IMR-90 (cell line): ENCODE measurements at regions not wholly inside any gene's neighbourhood (a gene's known extent, or its start where the extent isn't known, plus 50 kb on each side); places are given as distances from the start of the nearest gene placed in this dataset.

Experiments
- ATAC-seq: fragments of 200-7000 bp; cut with Tn5 transposase; 2 replicates; pipeline ENCODE4 v1.9.1; 2020; ENCODE audit warnings: low read depth, mild to moderate bottlenecking, moderate library complexity
- BruUV-seq: library from RNA; stranded (reverse); fragments of 400-500 nt; replicated peaks from 2 replicates; lab custom pipeline; 2021; lab: Mats Ljungman, UMichigan
- CTCF ChIA-PET: fragments of 300-600 bp; formaldehyde crosslinking; extraction: SDS; loops from one replicate; lab custom pipeline; 2021; ENCODE audit warnings: antibody characterized with exemption; lab: Yijun Ruan, JAX
- POLR2A ChIA-PET: fragments of 300-600 bp; sonication (Branson Sonifier 250); formaldehyde crosslinking; loops from one replicate; lab custom pipeline; 2022; ENCODE audit warnings: antibody characterized with exemption; ENCODE audit not compliant: unreplicated experiment; lab: Charles Lee
- DNase-seq: peaks from one replicate; pipeline ENCODE4 v3.0.0; 2013
- H2AFZ ChIP-seq: replicated peaks from 2 replicates; pipeline ENCODE3; 2013; ENCODE audit warnings: low read length, mild to moderate bottlenecking; ENCODE audit not compliant: poor library complexity
- H2AK5ac ChIP-seq: 2 replicates; pipeline ENCODE4 v1.6.1; 2013; ENCODE audit warnings: low read depth, low read length, inconsistent platforms
- H2AK9ac ChIP-seq: replicated peaks from 2 replicates; pipeline ENCODE3; 2013; ENCODE audit warnings: mild to moderate bottlenecking, low read depth, low read length, moderate library complexity; ENCODE audit not compliant: poor library complexity
- H2BK120ac ChIP-seq: 2 replicates; pipeline ENCODE4 v1.6.1; 2013; ENCODE audit warnings: low read depth, low read length, inconsistent platforms
- H2BK15ac ChIP-seq: 3 replicates; pipeline ENCODE4 v1.6.1; 2013; ENCODE audit warnings: low read depth, low read length, inconsistent platforms
- H2BK20ac ChIP-seq: 2 replicates; pipeline ENCODE4 v1.6.1; 2013; ENCODE audit warnings: low read depth, mild to moderate bottlenecking, inconsistent platforms, low read length, moderate library complexity
- H2BK5ac ChIP-seq: 2 replicates; pipeline ENCODE4 v1.6.1; 2013; ENCODE audit warnings: mild to moderate bottlenecking, low read depth, low read length, inconsistent platforms; ENCODE audit not compliant: poor library complexity, severe bottlenecking
- H3K14ac ChIP-seq: replicated peaks from 2 replicates; pipeline ENCODE4 v1.6.1; 2013; ENCODE audit warnings: low read depth, low read length, inconsistent platforms
- H3K18ac ChIP-seq: 2 replicates; pipeline ENCODE4 v1.6.1; 2013; ENCODE audit warnings: low read depth, low read length, control low read depth
- H3K23ac ChIP-seq: 2 replicates; pipeline ENCODE4 v1.6.1; 2013; ENCODE audit warnings: low read depth, low read length, inconsistent platforms
- H3K27ac ChIP-seq: 2 replicates; pipeline ENCODE4 v1.5.1; 2013; ENCODE audit warnings: mild to moderate bottlenecking, control low read depth, low read length; ENCODE audit not compliant: insufficient read depth
- H3K27me3 ChIP-seq: 2 replicates; pipeline ENCODE4 v1.6.1; 2013; ENCODE audit warnings: low read length; ENCODE audit not compliant: control insufficient read depth, insufficient read depth
- H3K36me3 ChIP-seq: 2 replicates; pipeline ENCODE4 v1.6.1; 2013; ENCODE audit warnings: low read length, mixed read lengths; ENCODE audit not compliant: control insufficient read depth, insufficient read depth
- H3K4ac ChIP-seq: 2 replicates; pipeline ENCODE4 v1.6.1; 2013; ENCODE audit warnings: low read depth, low read length, inconsistent platforms
- H3K4me1 ChIP-seq: 2 replicates; pipeline ENCODE4 v1.6.1; 2013; ENCODE audit warnings: low read length, mixed read lengths; ENCODE audit not compliant: control insufficient read depth, insufficient read depth
- H3K4me2 ChIP-seq: 2 replicates; pipeline ENCODE4 v1.6.1; 2013; ENCODE audit warnings: low read depth, mild to moderate bottlenecking, control low read depth, low read length, moderate library complexity
- H3K4me3 ChIP-seq: 2 replicates; pipeline ENCODE4 v1.5.1; 2013; ENCODE audit warnings: low read depth, mild to moderate bottlenecking, control low read depth, low read length, moderate library complexity; ENCODE audit not compliant: insufficient read depth
- H3K56ac ChIP-seq: 2 replicates; pipeline ENCODE4 v1.6.1; 2013; ENCODE audit warnings: low read length, inconsistent platforms; ENCODE audit not compliant: insufficient read depth; ENCODE audit errors: extremely low read depth
- H3K79me1 ChIP-seq, 2 experiments: 2 replicates each; pipeline ENCODE4 v1.6.1; 2013; ENCODE audit warnings: low read length in 2 of 2, inconsistent platforms in 1 of 2, low read depth in 1 of 2
- H3K9ac ChIP-seq: 2 replicates; pipeline ENCODE4 v1.6.1; 2013; ENCODE audit warnings: low read depth, low read length, control low read depth
- H3K9me1 ChIP-seq: 2 replicates; pipeline ENCODE4 v1.6.1; 2013; ENCODE audit warnings: low read length, inconsistent platforms; ENCODE audit not compliant: insufficient read depth
- H3K9me3 ChIP-seq: 2 replicates; pipeline ENCODE4 v1.6.1; 2013; ENCODE audit warnings: low read length; ENCODE audit not compliant: control insufficient read depth, insufficient read depth
- H4K20me1 ChIP-seq: 2 replicates; pipeline ENCODE4 v1.6.1; 2013; ENCODE audit warnings: low read length, inconsistent platforms; ENCODE audit not compliant: insufficient read depth
- H4K5ac ChIP-seq: 2 replicates; pipeline ENCODE4 v1.6.1; 2013; ENCODE audit warnings: mild to moderate bottlenecking, low read depth, low read length, control low read depth
- H4K8ac ChIP-seq, 2 experiments: 2 replicates each; pipeline ENCODE4 v1.6.1; 2013; ENCODE audit warnings: low read depth in 2 of 2, low read length in 2 of 2, control low read depth in 1 of 2, inconsistent platforms in 1 of 2
- H4K91ac ChIP-seq: 2 replicates; pipeline ENCODE4 v1.6.1; 2013; ENCODE audit warnings: low read depth, low read length, inconsistent platforms; ENCODE audit not compliant: insufficient read depth
- BHLHE40 ChIP-seq: fragments of 150-350 bp; IDR thresholded peaks from 2 replicates; pipeline ENCODE4 v1.6.1; 2016; ENCODE audit warnings: mild to moderate bottlenecking, low read depth, low read length
- CEBPB ChIP-seq: IDR thresholded peaks from 2 replicates; pipeline ENCODE4 v1.6.1; 2012; ENCODE audit warnings: low read depth, low read length, improper control_type of control experiment
- CHD1 ChIP-seq: IDR thresholded peaks from 2 replicates; pipeline ENCODE4 v1.6.1; 2012; ENCODE audit warnings: low read depth, low read length, improper control_type of control experiment
- CTCF ChIP-seq: conservative IDR thresholded peaks from 2 replicates; pipeline ENCODE4 v1.5.1; 2012; ENCODE audit warnings: mild to moderate bottlenecking, low read depth, low read length, improper control_type of control experiment
- ELK1 ChIP-seq: fragments of 150-350 bp; IDR thresholded peaks from 2 replicates; pipeline ENCODE4 v1.6.1; 2016; ENCODE audit warnings: low read depth, mild to moderate bottlenecking, low read length, moderate library complexity, borderline replicate concordance
- FOS ChIP-seq: fragments of 150-350 bp; IDR thresholded peaks from 2 replicates; pipeline ENCODE4 v1.6.1; 2016; ENCODE audit warnings: low read depth, low read length
- MAFK ChIP-seq: IDR thresholded peaks from 2 replicates; pipeline ENCODE4 v1.6.1; 2012; ENCODE audit warnings: low read depth, low read length, improper control_type of control experiment
- MAZ ChIP-seq: IDR thresholded peaks from 2 replicates; pipeline ENCODE4 v1.6.1; 2012; ENCODE audit warnings: low read depth, mild to moderate bottlenecking, low read length, improper control_type of control experiment, moderate library complexity, borderline replicate concordance
- MXI1 ChIP-seq: IDR thresholded peaks from 2 replicates; pipeline ENCODE4 v1.6.1; 2012; ENCODE audit warnings: low read depth, mild to moderate bottlenecking, low read length, moderate library complexity, borderline replicate concordance
- NFE2L2 ChIP-seq: fragments of 150-350 bp; IDR thresholded peaks from 2 replicates; pipeline ENCODE4 v1.6.1; 2016; ENCODE audit warnings: low read depth, mild to moderate bottlenecking, low read length
- POLR2A ChIP-seq: IDR thresholded peaks from 2 replicates; pipeline ENCODE4 v1.6.1; 2012; ENCODE audit warnings: mild to moderate bottlenecking, low read depth, low read length
- RAD21 ChIP-seq: IDR thresholded peaks from 2 replicates; pipeline ENCODE4 v1.6.1; 2012; ENCODE audit warnings: low read length, improper control_type of control experiment
- RCOR1 ChIP-seq: IDR thresholded peaks from 2 replicates; pipeline ENCODE4 v1.6.1; 2012; ENCODE audit warnings: mild to moderate bottlenecking, low read length, improper control_type of control experiment; ENCODE audit not compliant: insufficient replicate concordance
- RFX5 ChIP-seq: IDR thresholded peaks from 2 replicates; pipeline ENCODE4 v1.8.0; 2012; ENCODE audit warnings: low read depth, mild to moderate bottlenecking, low read length, moderate library complexity
- SMC3 ChIP-seq: fragments of 150-350 bp; IDR thresholded peaks from 2 replicates; pipeline ENCODE4 v1.6.1; 2016; ENCODE audit warnings: low read depth, mild to moderate bottlenecking, antibody characterized with exemption, low read length, moderate library complexity
- USF2 ChIP-seq: fragments of 150-350 bp; IDR thresholded peaks from 2 replicates; pipeline ENCODE4 v1.6.1; 2017; ENCODE audit warnings: mild to moderate bottlenecking, antibody characterized with exemption, low read length, low read depth
- WGBS, 2 experiments: methylation state at CpG; one replicate each; pipeline versions ENCODE4 v1.1.5 to v1.1.7; 2013; ENCODE audit warnings: missing lambda C conversion rate in 2 of 2; ENCODE audit not compliant: insufficient read length in 1 of 2; ENCODE audit errors: extremely low coverage in 2 of 2; 5-methylcytosine and 5-hydroxymethylcytosine counted together
- dilution Hi-C: fragments of 300-500 bp; cut with HindIII; formaldehyde crosslinking; loops from one replicate; pipeline ENCODE4 v1.14.3; 2018; ENCODE audit warnings: low sequenced_read_pairs; ENCODE audit not compliant: unreplicated experiment
- in situ Hi-C: fragments of 300-500 bp; cut with MboI; formaldehyde crosslinking; loops from 3 replicates; pipeline ENCODE4 v1.14.3; 2019; ENCODE audit warnings: low sequenced_read_pairs, inconsistent platforms, mixed read lengths
- intact Hi-C: fragments of 100-400 bp; cut with micrococcal nuclease; formaldehyde crosslinking; loops from 2 replicates; pipeline ENCODE4 v1.10.0; 2022

DNA sequence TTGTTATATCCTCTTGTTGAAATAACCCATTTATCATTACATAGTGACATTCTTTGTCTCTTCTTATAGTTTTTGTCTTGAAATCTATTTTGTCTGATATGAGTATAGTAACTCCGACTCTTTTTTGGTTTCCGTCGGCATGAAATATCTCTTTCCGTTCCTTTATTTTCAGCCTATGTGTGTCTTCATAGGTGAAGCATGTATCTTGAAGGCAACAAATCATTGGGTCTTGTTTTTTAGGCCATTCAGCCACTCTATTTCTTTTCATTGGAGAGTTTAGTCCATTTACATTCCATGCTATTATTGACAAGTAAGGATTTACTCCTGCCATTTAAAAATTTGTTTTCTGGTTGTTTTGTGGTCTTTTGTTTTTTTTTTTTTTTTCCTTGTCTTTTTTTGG is 441.9 kb upstream of the KAZN start:
- dilution Hi-C loops: no loop called here

More for the DNA sequence above, 441.9 kb upstream of the KAZN start:
- POLR2A ChIA-PET: no interaction called here
- H4K8ac ChIP-seq: no peak overlapping the region
- no peak overlapping the region for H2BK5ac ChIP-seq
- no peak overlapping the region for H2BK15ac ChIP-seq
- ATAC-seq (no peak), DNase-seq (no peak)
- no peaks in the 10 kb centered on the region for H3K4me1 ChIP-seq
- H3K9me3 ChIP-seq: peaks cover 14% of the 10 kb centered on the region
- no peak overlapping the region for H3K27ac ChIP-seq
- in situ Hi-C loops (no loop called here), intact Hi-C loops (loop anchor here (1.0 kb wide), 1 partner anchor 29 kb away; no protein-coding TSS in a partner anchor)
- no peak overlapping the region for H2AK9ac ChIP-seq
- no peak overlapping the region for H3K9ac ChIP-seq
- no peak overlapping the region for H4K5ac ChIP-seq
- H3K56ac ChIP-seq: no peak overlapping the region
- no peak overlapping the region for H2BK20ac ChIP-seq
- H2BK120ac ChIP-seq: no peak overlapping the region
- CTCF ChIA-PET: no interaction called here
- no peak overlapping the region for H4K91ac ChIP-seq
- no peaks in the 10 kb centered on the region for H4K20me1 ChIP-seq
- no peak overlapping the region for H3K14ac ChIP-seq
- H3K18ac ChIP-seq: no peak overlapping the region
- H2AK5ac ChIP-seq: no peak overlapping the region
- no CpG with 5 or more reads among the region's 4 CpGs for WGBS, 2 experiments
- H3K27me3 ChIP-seq: no peaks in the 10 kb centered on the region
- no peak overlapping the region for H3K4ac ChIP-seq
- no peak overlapping the region for H3K23ac ChIP-seq
- H2AFZ ChIP-seq: no peak overlapping the region
- BruUV-seq: no TSS peak
- no peaks in the 10 kb centered on the region for H3K9me1 ChIP-seq
- no peaks in the 10 kb centered on the region for H3K79me1 ChIP-seq
- H3K36me3 ChIP-seq: no peaks in the 10 kb centered on the region
- no peak for TF ChIP-seq FOS
- no peak for TF ChIP-seq USF2
- no peak for TF ChIP-seq CHD1
- no peak for TF ChIP-seq CEBPB
- no peak for TF ChIP-seq ELK1
- TF ChIP-seq SMC3: no peak
- no peak for TF ChIP-seq MXI1
- no peak for TF ChIP-seq POLR2A
- no peak for TF ChIP-seq MAZ
- TF ChIP-seq BHLHE40: no peak
- TF ChIP-seq RCOR1: no peak
- no peak for TF ChIP-seq NFE2L2
- TF ChIP-seq CTCF: no peak
- TF ChIP-seq MAFK: no peak
- TF ChIP-seq RAD21: no peak
- TF ChIP-seq RFX5: no peak
- no peak overlapping the region for H3K4me2 ChIP-seq
- H3K4me3 ChIP-seq: no peak overlapping the region
